Ectodermal cell (in vitro differentiated cells): ENCODE measurements at regions not wholly inside any gene's neighbourhood (a gene's known extent, or its start where the extent isn't known, plus 50 kb on each side); places are given as distances from the start of the nearest gene placed in this dataset.

Experiments
- H3K27ac ChIP-seq: 2 replicates; pipeline ENCODE4 v1.7.0; 2013; ENCODE audit warnings: mild to moderate bottlenecking, low read depth, low read length; ENCODE audit not compliant: insufficient read depth, poor library complexity, severe bottlenecking
- H3K27me3 ChIP-seq: 2 replicates; pipeline ENCODE4 v1.7.0; 2013; ENCODE audit warnings: mild to moderate bottlenecking, low read length; ENCODE audit not compliant: insufficient read depth, control insufficient read depth, poor library complexity, severe bottlenecking
- H3K36me3 ChIP-seq: one replicate; pipeline ENCODE4 v1.7.0; 2013; ENCODE audit warnings: low read length; ENCODE audit not compliant: control insufficient read depth, insufficient read depth
- H3K4me1 ChIP-seq: one replicate; pipeline ENCODE4 v1.7.0; 2013; ENCODE audit warnings: low read length; ENCODE audit not compliant: control insufficient read depth, insufficient read depth
- H3K4me3 ChIP-seq: 2 replicates; pipeline ENCODE4 v1.7.0; 2013; ENCODE audit warnings: low read depth, low read length, control low read depth; ENCODE audit not compliant: insufficient read depth
- H3K9me3 ChIP-seq: 2 replicates; pipeline ENCODE4 v1.7.0; 2013; ENCODE audit warnings: mild to moderate bottlenecking, low read length, moderate library complexity; ENCODE audit not compliant: control insufficient read depth
- WGBS, 2 experiments: methylation state at CpG; one replicate each; pipeline ENCODE4 v1.1.7; 2013; ENCODE audit warnings: missing lambda C conversion rate in 2 of 2; 5-methylcytosine and 5-hydroxymethylcytosine counted together

- H3K4me1 ChIP-seq = no peaks in the 10 kb centered on the region
- H3K4me3 ChIP-seq = no peak overlapping the region
- no peaks in the 10 kb centered on the region for H3K9me3 ChIP-seq
- no peaks in the 10 kb centered on the region for H3K27me3 ChIP-seq
- H3K36me3 ChIP-seq = no peaks in the 10 kb centered on the region
- 89 to 94% methylated on average over 4 of the region's 4 CpGs for WGBS, 2 experiments
- H3K27ac ChIP-seq = no peak overlapping the region
These were observed 123.3 kb upstream of the PLXNC1 start for GRCh38 chr12:94025068-94025467.

- Histone ChIP-seq H3K27me3 (no peaks in the 10 kb centered on the region), H3K4me3 (no peak overlapping the region), H3K4me1 (no peaks in the 10 kb centered on the region), H3K36me3 (no peaks in the 10 kb centered on the region), H3K27ac (no peak overlapping the region), H3K9me3 (no peaks in the 10 kb centered on the region)
- 80 to 84% methylated on average over 1 of the region's 1 CpG for WGBS, 2 experiments
These were observed 122.6 kb upstream of the PLXNC1 start for GRCh38 chr12:94025756-94026155.

- H3K4me3 ChIP-seq = no peak overlapping the region
- H3K4me1 ChIP-seq = no peaks in the 10 kb centered on the region
- H3K36me3 ChIP-seq = no peaks in the 10 kb centered on the region
- no peaks in the 10 kb centered on the region for H3K9me3 ChIP-seq
- H3K27ac ChIP-seq = no peak overlapping the region
- no peaks in the 10 kb centered on the region for H3K27me3 ChIP-seq
These were observed 121.8 kb upstream of the PLXNC1 start for GRCh38 chr12:94026596-94026995.

- Histone ChIP-seq H3K27me3 (no peaks in the 10 kb centered on the region), H3K4me1 (no peaks in the 10 kb centered on the region), H3K4me3 (no peak overlapping the region), H3K36me3 (no peaks in the 10 kb centered on the region), H3K9me3 (no peaks in the 10 kb centered on the region), H3K27ac (no peak overlapping the region)
- WGBS, 2 experiments = 93 to 98% methylated on average over 3 of the region's 3 CpGs
These were observed 120.8 kb upstream of the PLXNC1 start for GRCh38 chr12:94027561-94027960.

GRCh38 chr12:94031763-94032162, 116.6 kb upstream of the PLXNC1 start:
- no peak overlapping the region for H3K27ac ChIP-seq
- H3K4me1 ChIP-seq = no peaks in the 10 kb centered on the region
- H3K9me3 ChIP-seq = no peaks in the 10 kb centered on the region
- H3K36me3 ChIP-seq = no peaks in the 10 kb centered on the region
- 94 to 95% methylated on average over 2 of the region's 2 CpGs for WGBS, 2 experiments
- H3K4me3 ChIP-seq = no peak overlapping the region
- no peaks in the 10 kb centered on the region for H3K27me3 ChIP-seq

- H3K9me3 ChIP-seq = no peaks in the 10 kb centered on the region
These were observed 116.0 kb upstream of the PLXNC1 start for GRCh38 chr12:94032368-94032767.

GRCh38 chr12:94033101-94033500, 115.3 kb upstream of the PLXNC1 start:
- Histone ChIP-seq H3K4me1 (no peaks in the 10 kb centered on the region), H3K36me3 (no peaks in the 10 kb centered on the region), H3K27ac (no peak overlapping the region), H3K27me3 (no peaks in the 10 kb centered on the region), H3K9me3 (no peaks in the 10 kb centered on the region), H3K4me3 (no peak overlapping the region)
- 88 to 91% methylated on average over 5 of the region's 5 CpGs for WGBS, 2 experiments

More at GRCh38 chr12:94032368-94032767, 116.0 kb upstream of the PLXNC1 start:
- Histone ChIP-seq H3K4me3 (no peak overlapping the region), H3K36me3 (no peaks in the 10 kb centered on the region), H3K27ac (no peak overlapping the region), H3K27me3 (no peaks in the 10 kb centered on the region), H3K4me1 (no peaks in the 10 kb centered on the region)
- WGBS, 2 experiments = 87 to 91% methylated on average over 2 of the region's 2 CpGs

GRCh38 chr12:94033784-94034183, 114.6 kb upstream of the PLXNC1 start:
- Histone ChIP-seq H3K27ac (no peak overlapping the region), H3K4me3 (no peak overlapping the region), H3K27me3 (no peaks in the 10 kb centered on the region), H3K9me3 (no peaks in the 10 kb centered on the region), H3K36me3 (no peaks in the 10 kb centered on the region), H3K4me1 (no peaks in the 10 kb centered on the region)

GRCh38 chr12:94037444-94037843, 110.9 kb upstream of the PLXNC1 start:
- no peaks in the 10 kb centered on the region for H3K36me3 ChIP-seq
- peaks cover 14% of the 10 kb centered on the region for H3K4me1 ChIP-seq
- no peaks in the 10 kb centered on the region for H3K27me3 ChIP-seq
- no peak overlapping the region for H3K4me3 ChIP-seq
- H3K9me3 ChIP-seq = no peaks in the 10 kb centered on the region
- WGBS, 2 experiments = 86 to 94% methylated on average over 4 of the region's 4 CpGs
- no peak overlapping the region for H3K27ac ChIP-seq

- Histone ChIP-seq H3K36me3 (no peaks in the 10 kb centered on the region), H3K4me3 (no peak overlapping the region), H3K27ac (no peak overlapping the region), H3K9me3 (no peaks in the 10 kb centered on the region), H3K27me3 (no peaks in the 10 kb centered on the region), H3K4me1 (peaks cover 25% of the 10 kb centered on the region)
- 95 to 100% methylated on average over 2 of the region's 2 CpGs for WGBS, 2 experiments
These were observed 109.8 kb upstream of the PLXNC1 start for GRCh38 chr12:94038605-94039004.

GRCh38 chr12:94039199-94039840, 109.1 kb upstream of the PLXNC1 start:
- H3K36me3 ChIP-seq = no peaks in the 10 kb centered on the region
- H3K4me1 ChIP-seq = peaks cover 25% of the 10 kb centered on the region
- no peaks in the 10 kb centered on the region for H3K9me3 ChIP-seq
- no peaks in the 10 kb centered on the region for H3K27me3 ChIP-seq
- no peak overlapping the region for H3K27ac ChIP-seq
- no peak overlapping the region for H3K4me3 ChIP-seq
